Osteoblast (primary cell): ENCODE measurements at regions not wholly inside any gene's neighbourhood (a gene's known extent, or its start where the extent isn't known, plus 50 kb on each side); places are given as distances from the start of the nearest gene placed in this dataset.

Experiments used
- DNase-seq: peaks from one replicate; pipeline ENCODE4 v3.0.0; 2011; ENCODE audit warnings: low spot score, mixed read lengths; ENCODE audit not compliant: insufficient read length; ENCODE audit errors: missing footprints
- H2AFZ ChIP-seq: 2 replicates; pipeline ENCODE4 v1.6.0; 2011; ENCODE audit warnings: mild to moderate bottlenecking, low read length
- H3K27ac ChIP-seq: 2 replicates; pipeline ENCODE4 v1.5.1; 2011; ENCODE audit warnings: mild to moderate bottlenecking, low read depth, low read length, moderate library complexity
- H3K27me3 ChIP-seq: 2 replicates; pipeline ENCODE4 v1.6.0; 2012; ENCODE audit warnings: mild to moderate bottlenecking, control low read depth, inconsistent platforms, low read length, moderate library complexity; ENCODE audit not compliant: insufficient read depth
- H3K36me3 ChIP-seq: 2 replicates; pipeline ENCODE4 v1.5.1; 2011; ENCODE audit warnings: mild to moderate bottlenecking, low read length, control low read depth, moderate library complexity; ENCODE audit not compliant: insufficient read depth
- H3K4me1 ChIP-seq: 2 replicates; pipeline ENCODE4 v1.5.1; 2011; ENCODE audit warnings: mild to moderate bottlenecking, low read length, control low read depth, moderate library complexity; ENCODE audit not compliant: insufficient read depth
- H3K4me2 ChIP-seq: 2 replicates; pipeline ENCODE4 v1.6.0; 2011; ENCODE audit warnings: mild to moderate bottlenecking, low read length; ENCODE audit not compliant: insufficient read depth
- H3K4me3 ChIP-seq: fragments of 200-600 bp; sonication (generic); 3 replicates; pipeline ENCODE4 v1.5.1; 2012; ENCODE audit warnings: mild to moderate bottlenecking, low read length, inconsistent platforms; ENCODE audit not compliant: insufficient read depth
- H3K79me2 ChIP-seq: 2 replicates; pipeline ENCODE4 v1.6.0; 2012; ENCODE audit warnings: mild to moderate bottlenecking, low read length, control low read depth, inconsistent platforms; ENCODE audit not compliant: insufficient read depth
- H3K9me3 ChIP-seq: 2 replicates; pipeline ENCODE4 v1.5.1; 2011; ENCODE audit warnings: low read depth, low read length, control low read depth
- H4K20me1 ChIP-seq: 2 replicates; pipeline ENCODE4 v1.6.0; 2012; ENCODE audit warnings: mild to moderate bottlenecking, low read length, control low read depth; ENCODE audit not compliant: insufficient read depth
- TF ChIP-seq, protein P1 (sequence below): IDR thresholded peaks from 2 replicates; pipeline ENCODE4 v1.5.1; 2011; ENCODE audit warnings: mild to moderate bottlenecking, low read depth, low read length, moderate library complexity; ENCODE audit errors: extremely low read depth

DNA sequence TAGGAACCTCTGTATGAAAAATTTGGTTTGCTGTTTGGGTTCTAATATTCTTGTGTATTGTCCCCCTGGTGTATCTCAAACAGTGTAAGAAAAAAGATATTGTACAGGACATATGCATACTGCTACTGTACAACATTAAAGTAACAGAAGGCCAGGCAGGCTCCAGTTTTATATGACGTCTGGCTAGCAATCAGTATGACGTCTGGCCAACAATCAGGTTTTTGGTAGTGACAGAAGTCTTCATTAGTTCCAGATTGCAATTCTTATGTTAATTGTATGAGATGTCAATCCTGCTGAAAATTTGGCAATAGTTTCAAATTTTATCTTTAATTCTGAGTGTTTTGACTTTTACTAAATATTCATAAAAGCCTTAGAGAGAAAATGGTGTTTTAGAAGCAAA lies 67.9 kb upstream of the KCND2 start:
- no peak for DNase-seq
- TF ChIP-seq, protein P1, sequence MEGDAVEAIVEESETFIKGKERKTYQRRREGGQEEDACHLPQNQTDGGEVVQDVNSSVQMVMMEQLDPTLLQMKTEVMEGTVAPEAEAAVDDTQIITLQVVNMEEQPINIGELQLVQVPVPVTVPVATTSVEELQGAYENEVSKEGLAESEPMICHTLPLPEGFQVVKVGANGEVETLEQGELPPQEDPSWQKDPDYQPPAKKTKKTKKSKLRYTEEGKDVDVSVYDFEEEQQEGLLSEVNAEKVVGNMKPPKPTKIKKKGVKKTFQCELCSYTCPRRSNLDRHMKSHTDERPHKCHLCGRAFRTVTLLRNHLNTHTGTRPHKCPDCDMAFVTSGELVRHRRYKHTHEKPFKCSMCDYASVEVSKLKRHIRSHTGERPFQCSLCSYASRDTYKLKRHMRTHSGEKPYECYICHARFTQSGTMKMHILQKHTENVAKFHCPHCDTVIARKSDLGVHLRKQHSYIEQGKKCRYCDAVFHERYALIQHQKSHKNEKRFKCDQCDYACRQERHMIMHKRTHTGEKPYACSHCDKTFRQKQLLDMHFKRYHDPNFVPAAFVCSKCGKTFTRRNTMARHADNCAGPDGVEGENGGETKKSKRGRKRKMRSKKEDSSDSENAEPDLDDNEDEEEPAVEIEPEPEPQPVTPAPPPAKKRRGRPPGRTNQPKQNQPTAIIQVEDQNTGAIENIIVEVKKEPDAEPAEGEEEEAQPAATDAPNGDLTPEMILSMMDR, result no peak
- no peak overlapping the region for H3K4me2 ChIP-seq
- no peaks in the 10 kb centered on the region for H3K4me1 ChIP-seq
- no peaks in the 10 kb centered on the region for H3K36me3 ChIP-seq
- no peaks in the 10 kb centered on the region for H3K79me2 ChIP-seq
- no peak overlapping the region for H3K27ac ChIP-seq
- H2AFZ ChIP-seq, result no peak overlapping the region
- H3K4me3 ChIP-seq, result no peak overlapping the region
- H4K20me1 ChIP-seq, result no peaks in the 10 kb centered on the region
- H3K27me3 ChIP-seq, result no peaks in the 10 kb centered on the region
- H3K9me3 ChIP-seq, result no peaks in the 10 kb centered on the region

DNA sequence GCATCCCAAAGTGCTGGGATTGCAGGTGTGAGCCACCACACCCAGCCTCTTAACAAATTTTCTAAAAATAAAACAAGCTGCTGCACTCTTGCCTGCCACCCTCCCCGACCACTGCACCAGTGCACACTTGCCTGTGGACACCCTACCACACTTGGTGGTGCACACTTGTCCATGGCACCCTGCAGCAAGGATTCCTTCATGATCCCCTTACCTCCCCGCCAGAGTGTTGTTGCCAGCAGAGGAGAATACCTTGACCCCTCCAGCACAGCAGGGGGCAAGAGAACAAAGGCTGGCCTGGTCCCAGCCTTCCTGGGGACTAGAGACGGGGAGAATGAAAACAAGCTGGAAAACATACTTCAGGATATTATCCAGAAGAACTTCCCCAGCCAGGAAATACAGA lies 65.9 kb upstream of the KCND2 start:
- Histone ChIP-seq H4K20me1 (no peaks in the 10 kb centered on the region), H3K27me3 (no peaks in the 10 kb centered on the region), H3K9me3 (no peaks in the 10 kb centered on the region), H3K27ac (no peak overlapping the region), H3K4me1 (no peaks in the 10 kb centered on the region), H3K4me2 (no peak overlapping the region), H2AFZ (no peak overlapping the region), H3K79me2 (no peaks in the 10 kb centered on the region), H3K36me3 (no peaks in the 10 kb centered on the region), H3K4me3 (no peak overlapping the region)
- DNase-seq, result no peak
- TF ChIP-seq, protein P1, result no peak

DNA sequence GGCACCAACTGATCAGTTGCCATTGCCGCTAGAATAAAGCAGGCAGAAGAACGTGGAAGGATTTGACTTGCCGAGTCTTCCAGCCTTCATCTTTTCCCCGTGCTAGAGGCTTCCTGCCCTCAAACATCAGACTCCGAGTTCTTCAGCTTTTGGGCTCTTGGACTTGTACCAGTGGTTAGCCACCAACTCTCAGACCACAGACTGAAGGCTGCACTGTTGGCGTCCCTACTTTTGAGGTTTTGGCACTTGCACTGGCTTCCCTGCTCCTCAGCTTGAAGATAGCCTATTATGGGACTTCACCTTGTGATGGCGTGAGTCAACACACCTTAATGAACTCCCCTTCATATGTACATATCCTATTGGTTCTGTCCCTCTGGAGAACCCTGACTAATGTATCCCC lies 57.3 kb upstream of the KCND2 start:
- Histone ChIP-seq H3K36me3 (no peaks in the 10 kb centered on the region), H4K20me1 (no peaks in the 10 kb centered on the region), H3K4me2 (no peak overlapping the region), H3K9me3 (no peaks in the 10 kb centered on the region), H3K27ac (no peak overlapping the region), H3K4me3 (no peak overlapping the region), H3K4me1 (no peaks in the 10 kb centered on the region), H2AFZ (no peak overlapping the region), H3K27me3 (no peaks in the 10 kb centered on the region), H3K79me2 (no peaks in the 10 kb centered on the region)
- TF ChIP-seq, protein P1, result no peak
- DNase-seq, result no peak

DNA sequence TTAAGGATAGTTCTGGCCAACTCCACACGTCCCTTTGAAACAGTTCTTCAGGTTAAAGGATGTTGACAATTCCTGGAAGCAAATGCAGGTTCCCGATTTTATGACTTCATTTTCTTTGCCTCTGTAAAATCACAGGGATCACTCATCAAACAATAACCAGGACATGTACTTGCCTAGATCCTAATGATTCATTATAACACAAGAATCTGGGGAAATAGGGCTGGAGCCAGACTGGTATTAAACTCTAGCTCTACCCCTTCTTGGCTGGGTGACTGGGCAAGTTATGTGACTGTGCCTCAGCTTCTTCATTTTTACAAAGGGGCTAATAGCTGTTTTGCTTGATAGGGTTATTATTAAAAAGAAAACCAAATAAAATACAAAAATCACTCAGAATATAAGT lies 56.0 kb upstream of the KCND2 start:
- H3K27ac ChIP-seq, result no peak overlapping the region

More for the DNA sequence above, 56.0 kb upstream of the KCND2 start:
- no peak overlapping the region for H2AFZ ChIP-seq
- H3K9me3 ChIP-seq, result no peaks in the 10 kb centered on the region
- H3K4me1 ChIP-seq, result no peaks in the 10 kb centered on the region
- TF ChIP-seq, protein P1, result no peak
- DNase-seq, result no peak
- H3K4me3 ChIP-seq, result no peak overlapping the region
- no peaks in the 10 kb centered on the region for H3K27me3 ChIP-seq
- H3K79me2 ChIP-seq, result no peaks in the 10 kb centered on the region
- no peaks in the 10 kb centered on the region for H4K20me1 ChIP-seq
- no peaks in the 10 kb centered on the region for H3K36me3 ChIP-seq
- H3K4me2 ChIP-seq, result no peak overlapping the region
